Stimulated activated CD4-positive, alpha-beta T cell treated with anti-CD3 and anti-CD28 coated beads, TNF-alpha, amount 100 ng/mL, for 1 hour (primary cell): ENCODE measurements at regions not wholly inside any gene's neighbourhood (a gene's known extent, or its start where the extent isn't known, plus 50 kb on each side); places are given as distances from the start of the nearest gene placed in this dataset.

Source experiments
- DNase-seq, 3 donors: peaks; one replicate each; pipeline ENCODE4 v3.0.0-alpha.2; 2020; ENCODE audit warnings: low read depth in 3 of 3, low spot score in 1 of 3

DNA sequence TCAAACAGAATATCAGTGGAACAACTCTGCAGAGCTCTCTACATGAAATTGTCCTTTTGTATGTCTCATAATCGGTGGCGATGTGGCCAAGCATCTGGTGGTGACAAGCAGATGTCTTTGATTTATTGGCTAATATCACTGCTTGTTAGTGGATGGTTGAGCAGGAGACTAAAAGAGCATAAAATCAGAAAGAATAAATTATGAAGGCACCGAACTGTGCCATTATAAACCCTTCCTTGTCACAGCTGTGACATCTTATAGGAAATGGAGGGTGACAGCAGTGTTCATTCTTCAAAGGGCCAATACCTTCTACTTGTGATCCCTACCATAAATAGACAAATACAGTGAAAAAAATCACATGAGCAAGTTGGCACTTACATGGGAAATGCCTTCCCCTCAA is 1404.3 kb downstream of the MAT2B start:
- no peak for DNase-seq

DNA sequence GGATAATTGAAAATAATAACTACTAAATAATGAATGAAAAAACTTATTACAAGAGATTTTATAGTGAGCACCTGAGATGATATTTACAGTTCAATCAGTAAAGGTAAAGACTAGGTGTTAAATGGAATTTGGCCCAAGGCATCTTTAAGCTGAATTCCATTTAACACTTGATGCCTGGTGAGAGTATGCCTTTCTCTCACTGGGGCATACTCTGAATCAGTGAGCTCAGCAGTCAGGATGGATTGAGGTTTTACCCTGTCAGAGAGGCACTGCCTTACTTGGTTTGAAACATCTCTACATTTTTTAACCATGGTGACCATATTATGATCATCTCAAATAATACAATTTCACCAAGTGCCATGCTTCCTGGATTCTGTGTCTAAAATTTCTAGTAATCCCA is 1416.3 kb downstream of the MAT2B start:
- DNase-seq = no peak

DNA sequence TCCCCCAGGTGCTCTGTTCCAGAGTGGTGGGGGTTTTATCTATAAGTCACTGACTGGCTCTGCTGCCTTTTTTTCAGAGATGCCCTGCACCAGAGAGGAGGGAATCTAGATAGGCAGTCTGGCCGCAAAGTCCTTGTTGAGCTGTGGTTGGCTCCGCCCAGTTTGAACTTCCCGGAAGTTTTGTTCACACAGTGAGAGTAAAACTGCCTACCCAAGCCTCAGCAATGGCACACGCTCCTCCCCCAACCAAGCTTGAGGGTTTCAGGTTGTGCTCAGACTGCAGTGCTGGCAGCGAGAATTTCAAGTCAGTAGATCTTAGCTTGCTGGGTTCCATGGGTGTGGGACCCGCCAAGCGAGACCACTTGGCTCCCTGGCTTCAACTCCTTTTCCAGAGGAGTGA is 1428.6 kb downstream of the MAT2B start:
- DNase-seq = no peak

DNA sequence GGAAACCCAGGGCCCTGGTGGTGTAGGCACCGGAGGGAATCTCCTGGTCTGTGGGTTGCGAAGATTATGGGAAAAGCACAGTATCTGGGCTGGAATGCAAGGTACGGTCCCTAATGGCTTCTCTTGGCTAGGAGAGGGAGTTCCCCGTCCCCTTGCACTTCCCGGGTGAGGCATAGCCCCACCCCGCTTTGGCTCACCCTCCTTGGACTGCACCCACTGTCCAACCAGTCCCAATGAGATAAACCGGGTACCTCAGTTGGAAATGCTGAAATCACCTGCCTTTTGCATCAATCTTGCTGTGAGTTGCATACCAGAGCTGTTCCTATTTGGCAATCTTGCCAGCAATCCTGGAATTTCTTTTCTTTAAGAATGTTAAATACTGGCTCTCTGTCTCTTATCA is 1429.1 kb downstream of the MAT2B start:
- DNase-seq = no peak

DNA sequence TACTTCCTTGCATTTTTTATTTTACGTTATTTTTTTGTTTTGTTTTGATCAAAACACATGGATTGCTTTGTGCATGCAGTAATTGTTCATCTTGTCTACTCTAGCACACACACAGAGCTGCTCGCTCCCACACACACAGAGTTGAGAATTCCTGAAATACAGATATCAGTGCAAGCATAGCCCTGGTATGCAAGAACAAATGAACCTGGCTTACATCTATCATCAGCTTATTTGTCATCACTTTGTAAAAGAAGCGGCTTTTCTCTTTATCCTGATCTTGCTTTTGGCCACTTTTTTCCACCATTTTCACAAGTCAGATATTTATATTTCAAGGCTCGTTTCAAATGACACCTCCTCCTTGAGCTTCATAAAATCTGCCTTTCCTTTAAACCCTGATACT is 1435.7 kb downstream of the MAT2B start:
- DNase-seq = no peak

DNA sequence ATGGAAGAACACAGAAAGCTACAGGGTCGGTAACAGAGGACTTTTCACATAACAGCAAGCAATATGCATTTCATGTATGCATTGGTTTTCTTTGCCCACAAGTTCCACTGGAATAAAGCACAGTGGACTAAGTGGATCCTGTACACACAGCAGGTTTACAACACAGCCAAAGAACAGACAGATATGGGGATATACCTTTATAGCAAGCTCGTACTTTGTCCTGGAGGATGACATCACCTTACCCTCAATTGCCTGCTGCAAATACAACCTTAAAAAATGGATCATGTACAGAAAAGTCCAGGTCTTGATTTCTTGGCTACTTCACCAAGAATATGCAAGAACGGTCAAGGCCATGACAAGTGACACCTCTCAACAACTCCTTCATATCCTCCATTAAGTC is 1445.5 kb downstream of the MAT2B start:
- no peak for DNase-seq

DNA sequence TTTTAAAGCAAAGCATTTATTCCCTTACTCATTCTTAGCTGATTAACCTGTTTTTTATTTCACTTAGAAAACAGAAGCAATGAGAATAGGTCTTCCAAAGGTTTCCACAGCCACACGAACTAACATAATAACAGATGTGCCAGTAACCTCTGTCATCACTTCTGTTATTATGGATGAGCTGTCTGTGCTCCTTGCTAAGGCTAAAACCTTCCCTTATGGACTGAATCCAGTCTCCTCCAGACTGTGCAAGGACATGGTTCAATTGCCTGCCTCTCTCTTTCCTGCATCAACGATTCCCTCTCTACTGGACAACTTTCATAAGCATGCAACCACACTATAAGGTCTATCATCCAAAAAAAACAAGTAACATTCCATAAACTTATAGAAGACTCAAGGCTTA is 1446.2 kb downstream of the MAT2B start:
- no peak for DNase-seq

DNA sequence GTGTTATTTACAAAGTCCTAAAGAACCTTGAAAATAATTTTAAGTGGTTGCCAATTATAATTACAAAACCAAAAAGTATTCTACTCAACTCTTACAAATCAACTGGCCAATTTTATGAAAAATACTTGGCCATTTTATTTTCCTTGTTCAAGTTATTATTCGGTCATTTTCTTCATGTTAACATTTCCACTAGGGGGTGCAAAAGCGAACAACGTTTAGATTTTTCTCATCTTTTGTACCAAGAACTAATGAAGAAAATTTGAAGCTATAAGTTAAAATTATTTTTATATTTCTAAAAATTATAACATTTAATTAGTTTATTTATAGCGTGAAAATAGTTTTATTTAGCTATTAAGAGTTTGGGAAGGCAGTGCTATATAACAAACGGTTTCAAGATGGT is 1453.3 kb downstream of the MAT2B start:
- DNase-seq = no peak

DNA sequence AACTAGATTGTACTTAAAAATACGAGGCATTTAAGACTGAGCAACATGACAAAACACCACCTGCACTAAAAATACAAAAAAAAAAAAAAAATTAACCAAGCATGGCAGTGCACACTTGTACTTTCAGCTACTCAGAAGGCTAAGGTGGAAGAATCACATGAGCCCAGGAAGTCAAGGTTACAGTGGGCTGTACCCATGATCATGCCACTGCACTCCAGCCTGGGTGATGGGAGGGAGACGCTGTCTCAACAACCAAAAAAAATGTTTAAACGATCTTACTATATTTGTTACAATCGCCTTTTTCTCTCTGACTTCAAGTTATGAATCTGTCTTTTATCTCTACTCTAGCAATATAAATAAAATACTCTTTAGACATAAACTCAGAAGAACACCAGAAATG is 1454.3 kb downstream of the MAT2B start:
- DNase-seq = no peak

DNA sequence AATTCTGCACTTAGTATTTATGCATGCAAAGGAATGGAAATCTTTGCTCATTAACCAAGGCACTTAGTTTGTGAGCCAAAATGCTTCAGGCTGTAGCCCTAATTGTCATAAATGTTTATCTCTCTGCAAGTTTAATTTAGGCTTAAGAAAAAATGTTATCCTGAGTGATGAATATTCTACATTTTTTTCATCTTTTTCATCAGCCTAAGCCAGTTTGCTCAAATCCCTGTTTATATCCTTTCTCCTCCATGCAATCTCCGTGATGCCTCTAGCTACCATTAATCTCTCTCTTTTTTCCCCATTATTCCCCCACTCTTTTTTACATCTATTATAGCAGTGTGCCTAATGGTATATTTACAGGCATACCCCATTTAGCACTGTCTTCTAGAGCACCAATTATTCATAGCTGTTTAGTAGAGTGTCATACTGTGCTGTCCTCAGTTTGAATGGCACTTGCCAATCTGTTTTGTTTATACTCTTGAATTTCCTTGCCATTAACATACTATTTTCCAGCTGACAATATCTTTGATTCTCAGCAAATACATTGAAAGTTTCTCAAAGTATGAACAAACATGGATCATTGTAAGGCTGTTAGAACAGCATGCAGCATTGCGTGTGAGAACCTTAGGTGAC is 1457.0 kb downstream of the MAT2B start:
- no peak for DNase-seq

DNA sequence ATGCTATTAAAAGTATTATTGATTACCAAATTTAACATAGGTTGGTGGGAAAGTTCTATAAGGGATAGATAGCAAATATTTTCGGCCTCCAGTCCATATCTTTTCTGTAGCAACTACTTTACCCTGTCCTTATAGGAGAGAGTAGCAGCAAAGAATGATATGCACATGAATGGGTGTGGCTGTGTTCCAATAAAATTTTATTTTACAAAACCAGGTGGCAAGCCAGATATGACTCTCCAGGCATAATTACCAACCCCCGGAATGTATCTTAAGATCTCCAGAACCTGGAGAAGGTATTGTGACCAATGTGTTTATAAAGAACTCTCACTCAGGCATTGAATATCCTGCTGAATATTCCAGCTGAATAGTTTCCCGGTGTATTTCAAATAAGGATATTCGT is 1461.2 kb downstream of the MAT2B start:
- no peak for DNase-seq

DNA sequence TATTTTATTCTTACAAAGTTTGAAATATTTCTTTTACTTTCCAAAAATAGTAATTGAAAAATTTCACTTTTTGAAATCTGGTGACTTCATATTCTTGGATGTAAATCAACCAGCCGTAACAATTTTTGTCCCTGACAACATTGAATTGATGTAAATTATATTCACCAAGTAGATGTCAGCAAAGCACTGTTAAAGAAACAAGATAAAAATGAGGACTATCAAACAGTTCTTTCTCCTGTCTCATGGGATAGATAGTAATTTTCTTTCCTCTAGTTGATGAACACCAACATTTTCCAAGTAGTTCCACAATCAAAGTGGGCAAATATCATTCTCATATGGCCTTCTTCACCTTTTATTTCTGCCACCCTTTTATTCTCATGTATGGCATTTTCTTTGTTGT is 1461.9 kb downstream of the MAT2B start:
- no peak for DNase-seq

DNA sequence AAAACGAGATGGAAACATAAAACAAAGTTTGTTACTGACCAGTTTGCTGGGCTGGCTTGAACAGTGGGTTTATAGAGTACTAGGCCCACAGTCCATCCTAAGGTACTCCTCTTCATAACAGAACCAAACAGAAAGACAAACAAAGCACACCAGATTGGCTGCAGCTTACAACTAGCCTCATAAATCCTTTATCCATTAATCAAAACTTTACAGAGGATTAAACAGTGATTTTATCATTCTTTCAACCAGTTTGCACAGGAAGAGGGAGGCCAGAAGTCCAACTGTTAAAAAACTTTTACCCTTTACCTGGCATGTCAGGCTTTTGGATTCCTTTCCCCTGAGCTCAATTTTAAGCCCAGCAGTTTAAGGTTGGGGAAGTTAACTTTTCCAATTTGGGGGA is 1467.6 kb downstream of the MAT2B start:
- DNase-seq = no peak

DNA sequence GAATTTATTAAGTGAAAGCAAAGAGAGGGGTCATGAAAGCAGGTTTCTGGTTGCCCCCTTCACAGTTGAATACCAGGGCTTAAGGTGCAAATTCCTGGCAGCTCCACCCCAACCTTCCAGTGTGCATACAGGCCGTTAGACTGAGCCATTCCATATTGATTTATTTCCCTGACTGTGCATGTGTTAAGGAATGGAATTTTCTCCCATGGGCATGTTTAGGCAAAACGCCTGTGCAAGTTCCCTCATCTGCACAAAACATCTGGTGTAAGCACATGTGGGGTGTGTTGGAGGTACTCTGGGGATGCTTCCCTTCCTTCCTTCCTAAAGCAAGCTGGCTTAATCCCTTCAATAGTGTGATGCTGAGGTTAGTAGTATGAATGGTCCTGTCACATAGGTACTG is 1470.6 kb downstream of the MAT2B start:
- DNase-seq = no peak

DNA sequence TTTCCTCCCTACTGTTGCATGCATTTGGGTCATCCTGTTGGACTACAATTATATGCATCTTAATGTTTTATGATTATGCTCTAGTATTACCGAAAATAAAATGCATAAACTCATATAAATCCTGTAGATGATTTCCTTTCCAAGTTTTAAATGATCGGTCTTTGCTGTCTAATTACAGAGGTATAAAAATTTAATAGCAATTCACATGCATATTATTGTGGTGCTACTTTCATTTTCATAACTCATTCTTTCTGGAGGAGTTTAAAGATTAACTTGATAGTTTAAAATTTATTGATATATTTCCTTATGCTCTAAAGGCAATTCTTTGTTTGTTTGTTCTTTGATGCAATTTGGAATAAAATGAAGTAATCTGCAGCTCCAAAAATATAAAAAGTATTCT is 1475.1 kb downstream of the MAT2B start:
- no peak for DNase-seq

DNA sequence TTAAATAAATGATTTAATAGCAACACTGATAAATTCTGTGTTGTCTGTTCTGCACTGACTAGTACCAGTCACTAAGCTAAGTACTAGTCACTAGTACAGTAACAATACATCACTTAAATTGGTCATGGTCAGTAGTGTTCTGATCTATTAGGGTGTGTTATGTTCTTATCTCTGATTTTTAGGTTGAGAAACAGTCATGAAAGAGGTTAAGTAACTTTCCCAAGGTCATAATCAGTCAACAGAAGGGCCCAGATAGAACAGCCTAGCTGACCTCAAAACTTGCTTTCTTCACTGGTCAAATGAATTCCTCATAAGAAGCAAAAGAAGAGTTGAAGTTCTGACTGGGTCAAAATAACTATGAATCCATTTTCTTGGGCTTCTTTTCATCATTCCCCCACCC is 1492.7 kb downstream of the MAT2B start:
- no peak for DNase-seq

DNA sequence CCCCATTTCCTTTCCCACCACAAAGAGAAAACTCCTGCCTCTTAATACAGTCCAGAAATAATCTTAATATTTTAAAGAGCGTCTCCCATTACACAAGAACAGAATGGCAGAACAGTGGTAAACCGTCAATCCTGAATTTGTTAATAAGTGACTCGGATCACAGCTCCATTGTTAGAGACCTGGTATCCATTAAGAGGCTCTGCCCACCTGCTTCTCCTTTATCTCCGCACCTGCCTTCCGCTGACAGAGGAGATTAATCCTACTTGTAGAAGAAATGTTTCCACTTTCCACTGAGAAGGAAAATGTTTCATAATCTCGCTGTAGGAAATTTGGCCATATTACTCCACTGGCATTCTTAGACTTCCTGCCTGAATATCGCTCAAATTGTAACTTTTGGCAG is 1493.2 kb downstream of the MAT2B start:
- DNase-seq = no peak

DNA sequence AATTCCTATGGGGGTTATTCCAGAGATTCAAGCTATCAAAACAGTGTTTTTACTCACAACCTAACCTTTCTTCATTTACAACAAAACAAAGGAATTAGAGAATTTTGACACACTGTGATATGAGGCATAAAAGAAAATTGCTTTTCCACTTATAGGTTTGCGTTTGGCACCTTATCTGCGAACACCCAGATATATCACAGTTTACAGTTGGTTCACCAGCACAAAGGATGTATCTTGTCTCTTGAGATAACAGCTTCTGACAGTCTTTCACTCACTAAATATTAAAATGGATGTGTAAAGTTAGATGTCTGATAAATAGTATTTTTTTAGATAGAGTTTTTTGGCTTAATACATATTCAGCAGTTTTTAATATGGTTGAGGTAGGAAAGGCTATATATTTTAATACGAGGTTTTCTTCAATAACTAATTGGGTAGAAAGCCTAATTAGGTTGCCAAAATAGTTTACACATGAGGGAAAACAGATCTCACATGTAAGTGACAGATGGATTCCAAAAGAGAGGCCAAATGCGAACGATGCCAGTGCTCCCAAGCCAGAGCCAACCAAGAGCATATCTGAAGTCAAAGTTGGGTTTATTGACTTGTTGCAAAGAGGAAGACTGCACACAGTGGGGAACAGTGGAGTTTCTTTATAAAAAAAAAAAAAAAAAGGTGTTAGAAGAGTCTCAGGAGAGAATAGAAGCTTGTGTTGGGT is 1495.2 kb downstream of the MAT2B start:
- no peak for DNase-seq

DNA sequence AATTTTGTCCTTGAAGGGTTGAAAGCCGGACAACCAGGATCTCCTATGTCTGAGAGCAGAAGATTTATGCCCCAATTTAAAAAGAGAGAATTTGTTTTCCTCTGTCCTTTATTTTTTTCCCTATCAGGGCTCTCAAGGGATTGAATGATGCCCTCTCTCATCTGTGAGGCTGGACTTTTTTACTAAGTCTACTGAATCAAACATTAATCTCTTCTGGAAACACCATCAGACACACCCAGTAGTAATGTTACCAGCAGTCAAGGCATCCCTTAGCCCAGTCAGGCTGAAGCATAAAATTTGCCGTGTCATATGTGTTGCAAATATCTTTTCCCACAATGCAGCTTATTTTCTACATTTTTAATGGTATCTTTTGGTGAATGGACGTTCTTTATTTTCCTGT is 1497.9 kb downstream of the MAT2B start:
- no peak for DNase-seq

DNA sequence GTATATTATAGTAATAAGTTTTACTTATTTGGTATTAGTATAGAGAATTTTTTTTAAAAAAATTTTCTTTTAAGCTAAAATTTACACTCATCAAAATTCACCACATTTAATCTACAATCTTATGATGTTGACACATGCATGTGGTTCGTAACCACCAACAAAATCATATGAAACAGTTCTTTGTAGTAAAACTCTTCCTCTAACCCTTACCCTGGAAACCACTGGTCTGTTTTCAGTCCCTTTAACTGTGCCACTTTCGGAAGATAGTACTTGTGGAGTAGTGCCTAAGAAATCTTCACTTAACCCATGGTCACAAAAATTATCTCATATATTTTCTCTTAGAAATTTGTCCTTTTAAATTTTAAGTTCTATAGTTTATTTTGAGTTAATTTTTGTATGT is 1498.8 kb downstream of the MAT2B start:
- no peak for DNase-seq

DNA sequence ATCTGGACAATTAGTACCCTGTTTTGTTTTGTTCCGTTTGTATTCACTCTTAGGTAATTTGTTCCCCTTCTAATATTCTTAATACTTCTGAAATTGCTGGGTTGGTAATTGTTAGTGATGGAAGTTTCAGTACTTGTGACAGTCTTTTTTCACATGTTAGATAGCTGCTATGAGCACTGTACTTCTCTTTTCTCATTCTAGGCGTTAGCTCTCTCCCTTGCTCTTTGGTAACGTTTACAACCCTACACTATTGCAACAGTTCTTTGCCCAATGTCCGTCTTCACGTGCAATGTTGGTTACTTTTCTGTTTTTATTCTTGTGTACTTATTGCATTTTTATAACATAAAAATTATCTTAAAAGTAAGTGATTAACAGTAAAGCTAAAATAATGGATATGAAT is 1509.0 kb downstream of the MAT2B start:
- no peak for DNase-seq

DNA sequence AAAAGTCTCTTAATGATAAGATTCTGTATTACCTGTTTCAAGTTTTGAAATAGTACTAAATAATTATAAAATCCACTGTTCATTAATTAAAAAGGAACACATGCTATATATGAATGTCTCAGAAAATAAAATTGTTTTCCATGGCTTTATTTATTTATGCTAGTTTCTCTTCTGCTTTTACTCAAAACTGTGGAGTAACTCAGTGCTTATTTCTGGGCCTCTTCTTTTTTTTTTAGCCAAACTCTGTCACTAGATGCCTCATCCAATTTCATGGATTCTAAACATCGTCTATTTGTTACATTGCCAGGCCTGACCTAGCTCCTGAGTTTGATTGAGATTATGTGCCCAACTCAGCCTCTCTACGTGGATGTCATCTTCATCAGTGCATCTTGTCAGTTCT is 1509.7 kb downstream of the MAT2B start:
- DNase-seq = no peak

DNA sequence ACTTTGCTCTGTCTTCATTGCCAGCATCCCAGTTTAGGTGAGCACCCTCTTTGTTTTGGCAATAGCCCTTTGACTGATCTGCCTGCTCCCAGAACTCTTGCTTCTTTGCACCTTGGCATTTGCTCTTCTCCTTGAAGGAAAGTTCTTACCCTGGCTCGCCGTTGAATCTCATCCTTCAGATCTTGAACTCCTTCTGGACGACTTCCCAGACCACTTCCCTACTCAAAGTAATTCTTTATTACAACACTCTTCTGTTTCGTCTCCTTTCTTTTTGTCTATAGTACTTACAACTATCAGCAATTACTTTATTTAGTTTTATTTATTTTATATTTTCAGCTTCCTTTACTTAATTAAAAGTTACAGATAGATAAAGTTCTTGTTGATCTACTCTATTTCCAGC is 1510.1 kb downstream of the MAT2B start:
- no peak for DNase-seq
